ENCODE measurements at regions not wholly inside any gene's neighbourhood (a gene's known extent, or its start where the extent isn't known, plus 50 kb on each side); places are given as distances from the start of the nearest gene placed in this dataset.

GRCh38 chrX:155819525-155819924 lies 61.6 kb upstream of the VAMP7 start:
- no peak for TF ChIP-seq CTCF (IDR thresholded peaks at IDR 0.05)
- TF ChIP-seq POLR2A (IDR thresholded peaks at IDR 0.05): no peak

All from adrenal gland (tissue), 5 donors.